ENCODE measurements at regions not wholly inside any gene's neighbourhood (a gene's known extent, or its start where the extent isn't known, plus 50 kb on each side); places are given as distances from the start of the nearest gene placed in this dataset.
"Not testable (repeated sequence)": the region's sequence is repeated elsewhere in the genome, so short reads cannot be mapped to it uniquely, and the experiment has no call there.

DNA sequence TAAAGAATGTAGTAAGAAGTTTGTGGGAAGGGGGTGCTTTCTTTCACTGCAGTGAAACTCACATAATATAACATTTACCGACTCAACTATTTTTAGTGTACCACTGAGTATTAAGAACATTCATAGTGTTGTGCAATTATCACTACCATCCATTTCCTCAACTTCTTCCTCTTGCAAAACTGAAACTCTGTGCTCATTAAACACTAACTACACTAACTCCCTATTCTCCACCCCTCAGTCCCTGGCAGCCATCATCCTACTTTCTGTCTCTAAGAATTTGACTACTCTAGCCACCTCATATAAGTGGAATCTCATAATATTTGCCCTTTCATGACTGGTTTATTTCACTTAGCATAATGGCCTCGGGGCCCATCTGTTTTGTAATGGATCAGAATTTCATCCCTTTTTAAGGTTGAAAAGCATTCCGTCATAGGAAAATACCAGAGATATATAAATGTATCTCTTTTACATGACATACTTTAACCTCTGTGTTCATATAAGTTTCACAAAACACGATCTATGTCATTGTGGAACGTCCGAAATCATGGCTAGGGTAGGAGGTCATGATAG, 56.3 kb upstream of the DIRAS2 start:
- DNase-seq (ENCODE audit: low read depth): no peak
- no peak overlapping the region for H3K4me3 ChIP-seq (ENCODE audit: low read depth, low read length)
- TF ChIP-seq, protein P1, sequence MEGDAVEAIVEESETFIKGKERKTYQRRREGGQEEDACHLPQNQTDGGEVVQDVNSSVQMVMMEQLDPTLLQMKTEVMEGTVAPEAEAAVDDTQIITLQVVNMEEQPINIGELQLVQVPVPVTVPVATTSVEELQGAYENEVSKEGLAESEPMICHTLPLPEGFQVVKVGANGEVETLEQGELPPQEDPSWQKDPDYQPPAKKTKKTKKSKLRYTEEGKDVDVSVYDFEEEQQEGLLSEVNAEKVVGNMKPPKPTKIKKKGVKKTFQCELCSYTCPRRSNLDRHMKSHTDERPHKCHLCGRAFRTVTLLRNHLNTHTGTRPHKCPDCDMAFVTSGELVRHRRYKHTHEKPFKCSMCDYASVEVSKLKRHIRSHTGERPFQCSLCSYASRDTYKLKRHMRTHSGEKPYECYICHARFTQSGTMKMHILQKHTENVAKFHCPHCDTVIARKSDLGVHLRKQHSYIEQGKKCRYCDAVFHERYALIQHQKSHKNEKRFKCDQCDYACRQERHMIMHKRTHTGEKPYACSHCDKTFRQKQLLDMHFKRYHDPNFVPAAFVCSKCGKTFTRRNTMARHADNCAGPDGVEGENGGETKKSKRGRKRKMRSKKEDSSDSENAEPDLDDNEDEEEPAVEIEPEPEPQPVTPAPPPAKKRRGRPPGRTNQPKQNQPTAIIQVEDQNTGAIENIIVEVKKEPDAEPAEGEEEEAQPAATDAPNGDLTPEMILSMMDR (IDR thresholded peaks at IDR 0.05; ENCODE audit: insufficient read depth, low read depth, low read length, missing control alignments): no peak

DNA sequence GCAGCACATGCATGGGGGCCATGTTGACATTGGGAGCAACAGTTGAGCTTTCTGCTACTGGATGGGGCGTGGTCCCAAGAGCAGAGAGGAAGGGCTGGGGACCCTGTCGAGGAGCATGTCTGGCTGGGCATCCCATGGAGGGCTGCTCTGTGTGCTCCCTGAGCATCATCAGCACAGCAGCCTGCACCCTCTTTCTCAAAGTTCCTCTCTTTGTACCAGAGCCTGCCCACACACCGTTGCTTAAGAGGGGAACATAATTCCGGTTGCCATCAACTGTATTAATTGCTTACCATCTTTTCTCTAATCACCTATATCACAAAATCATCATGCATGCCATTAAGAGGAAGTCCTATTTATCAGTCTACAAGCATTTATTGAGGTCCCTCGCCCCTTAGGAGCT, 55.2 kb upstream of the DIRAS2 start:
- TF ChIP-seq, protein P1 (IDR thresholded peaks at IDR 0.05; ENCODE audit: insufficient read depth, low read depth, low read length, missing control alignments): no peak
- H3K4me3 ChIP-seq (ENCODE audit: low read depth, low read length): no peak overlapping the region
- no peak for DNase-seq (ENCODE audit: low read depth)

DNA sequence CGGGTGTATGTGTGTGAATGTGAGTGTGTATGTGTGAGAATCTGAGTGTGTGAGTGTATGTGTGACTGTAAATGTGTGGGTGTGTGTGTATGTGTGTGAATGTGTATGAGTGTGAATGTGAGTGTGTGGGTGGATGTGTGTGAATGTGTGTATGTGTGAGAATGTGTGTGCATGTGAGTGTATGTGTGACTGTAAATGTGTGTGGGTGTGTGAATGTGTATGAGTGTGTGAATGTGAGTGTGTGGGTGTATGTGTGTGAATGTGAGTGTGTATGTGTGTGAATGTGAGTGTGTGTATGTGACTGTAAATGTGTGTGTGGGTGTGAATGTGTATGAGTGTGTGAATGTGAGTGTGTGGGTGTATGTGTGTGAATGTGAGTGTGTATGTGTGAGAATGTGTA, 51.6 kb upstream of the DIRAS2 start:
- not testable (repeated sequence) for DNase-seq (ENCODE audit: low read depth); H3K4me3 ChIP-seq (ENCODE audit: low read depth, low read length)

Data from GM12865 (cell line).